Body of pancreas (tissue), 4 donors: ENCODE measurements at regions not wholly inside any gene's neighbourhood (a gene's known extent, or its start where the extent isn't known, plus 50 kb on each side); places are given as distances from the start of the nearest gene placed in this dataset.

Experiments
- POLR2A ChIP-seq, 3 donors: fragments of 450-650 bp; IDR thresholded peaks; one replicate each; pipeline ENCODE4 v1.6.1; 2016; ENCODE audit warnings: antibody characterized with exemption in 3 of 3, mild to moderate bottlenecking in 2 of 3
- TF ChIP-seq, protein P1 (sequence below), 7 experiments: fragments of 450-650 bp in 4 of 7; fragments of 200-600 bp in 3 of 7; sonication (generic) in 3 of 7; IDR thresholded peaks; one replicate each; pipeline ENCODE4 v1.5.1; 2016 to 2019; ENCODE audit warnings: antibody characterized with exemption in 7 of 7

DNA sequence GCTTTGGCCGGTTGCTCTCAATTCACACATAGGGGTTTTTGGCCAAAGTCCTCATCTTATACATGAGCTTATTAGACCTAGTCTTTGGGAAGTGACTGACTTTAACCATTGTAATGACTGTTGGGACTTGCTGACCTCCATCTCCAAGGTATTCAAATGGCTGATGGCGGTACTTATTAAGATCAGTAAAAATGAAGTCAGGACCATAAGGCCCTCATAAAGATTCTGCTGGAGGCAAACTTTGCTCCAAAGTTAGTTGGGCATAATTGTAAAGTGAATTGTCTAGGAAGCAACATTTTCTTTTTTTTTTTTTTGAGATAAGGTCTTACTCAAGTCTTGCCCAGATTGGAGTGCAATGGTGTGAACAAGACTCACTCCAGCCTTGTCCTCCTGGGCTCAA lies 76.3 kb upstream of the MKLN1 start:
- TF ChIP-seq, protein P1, sequence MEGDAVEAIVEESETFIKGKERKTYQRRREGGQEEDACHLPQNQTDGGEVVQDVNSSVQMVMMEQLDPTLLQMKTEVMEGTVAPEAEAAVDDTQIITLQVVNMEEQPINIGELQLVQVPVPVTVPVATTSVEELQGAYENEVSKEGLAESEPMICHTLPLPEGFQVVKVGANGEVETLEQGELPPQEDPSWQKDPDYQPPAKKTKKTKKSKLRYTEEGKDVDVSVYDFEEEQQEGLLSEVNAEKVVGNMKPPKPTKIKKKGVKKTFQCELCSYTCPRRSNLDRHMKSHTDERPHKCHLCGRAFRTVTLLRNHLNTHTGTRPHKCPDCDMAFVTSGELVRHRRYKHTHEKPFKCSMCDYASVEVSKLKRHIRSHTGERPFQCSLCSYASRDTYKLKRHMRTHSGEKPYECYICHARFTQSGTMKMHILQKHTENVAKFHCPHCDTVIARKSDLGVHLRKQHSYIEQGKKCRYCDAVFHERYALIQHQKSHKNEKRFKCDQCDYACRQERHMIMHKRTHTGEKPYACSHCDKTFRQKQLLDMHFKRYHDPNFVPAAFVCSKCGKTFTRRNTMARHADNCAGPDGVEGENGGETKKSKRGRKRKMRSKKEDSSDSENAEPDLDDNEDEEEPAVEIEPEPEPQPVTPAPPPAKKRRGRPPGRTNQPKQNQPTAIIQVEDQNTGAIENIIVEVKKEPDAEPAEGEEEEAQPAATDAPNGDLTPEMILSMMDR (IDR thresholded peaks at IDR 0.05) = no peak
- TF ChIP-seq POLR2A (IDR thresholded peaks at IDR 0.05) = no peak
